Mesothelial cell of epicardium (in vitro differentiated cells): ENCODE measurements at regions not wholly inside any gene's neighbourhood (a gene's known extent, or its start where the extent isn't known, plus 50 kb on each side); places are given as distances from the start of the nearest gene placed in this dataset.

Experiments
- DNase-seq, 2 experiments: peaks; one replicate each; pipeline ENCODE4 v3.0.0; 2021; ENCODE audit warnings: low spot score in 2 of 2; ENCODE audit not compliant: unreplicated experiment in 2 of 2
- H3K27ac Mint-ChIP-seq: 2 replicates; pipeline ENCODE4 v1.8.0; 2021; ENCODE audit warnings: mixed read lengths
- H3K27me3 Mint-ChIP-seq: 2 replicates; pipeline ENCODE4 v1.8.0; 2021; ENCODE audit warnings: low read depth, mixed read lengths
- H3K36me3 Mint-ChIP-seq: 2 replicates; pipeline ENCODE4 v1.8.0; 2021; ENCODE audit warnings: mixed read lengths
- H3K4me1 Mint-ChIP-seq: 2 replicates; pipeline ENCODE4 v1.8.0; 2021; ENCODE audit warnings: mixed read lengths
- H3K4me3 Mint-ChIP-seq: 2 replicates; pipeline ENCODE4 v1.8.0; 2021; ENCODE audit warnings: mild to moderate bottlenecking, moderate library complexity, mixed read lengths
- H3K9me3 Mint-ChIP-seq: 2 replicates; pipeline ENCODE4 v1.8.0; 2021; ENCODE audit warnings: mixed read lengths
- CTCF ChIP-seq: fragments of 200-600 bp; sonication (generic); IDR thresholded peaks from one replicate; pipeline ENCODE4 v1.5.0; 2021; ENCODE audit warnings: antibody characterized with exemption; ENCODE audit not compliant: unreplicated experiment

GRCh38 chr6:21811484-21811883 lies 217.9 kb downstream of the SOX4 start:
- Mint-ChIP-seq H3K27ac (no peak overlapping the region), H3K9me3 (no peaks in the 10 kb centered on the region), H3K27me3 (no peaks in the 10 kb centered on the region), H3K4me3 (no peak overlapping the region), H3K4me1 (peaks cover 28% of the 10 kb centered on the region), H3K36me3 (peaks cover 30% of the 10 kb centered on the region)
- no peak for DNase-seq
- no peak for TF ChIP-seq CTCF

- no peaks in the 10 kb centered on the region for H3K9me3 Mint-ChIP-seq
- no peaks in the 10 kb centered on the region for H3K27me3 Mint-ChIP-seq
- TF ChIP-seq CTCF: no peak
- no peak overlapping the region for H3K4me3 Mint-ChIP-seq
- H3K27ac Mint-ChIP-seq: peak overlapping the region; percentile 76
- no peak for DNase-seq
- peaks cover 9% of the 10 kb centered on the region for H3K4me1 Mint-ChIP-seq
- H3K36me3 Mint-ChIP-seq: peaks cover 37% of the 10 kb centered on the region
These were observed 222.7 kb downstream of the SOX4 start for GRCh38 chr6:21816231-21816630.

- no peak for TF ChIP-seq CTCF
- Mint-ChIP-seq H3K27me3 (no peaks in the 10 kb centered on the region), H3K36me3 (peaks cover 11% of the 10 kb centered on the region), H3K4me3 (no peak overlapping the region), H3K4me1 (peaks cover 25% of the 10 kb centered on the region), H3K9me3 (no peaks in the 10 kb centered on the region), H3K27ac (no peak overlapping the region)
- no peak for DNase-seq
These were observed 226.9 kb downstream of the SOX4 start for GRCh38 chr6:21820442-21820841.

- peaks cover 5% of the 10 kb centered on the region for H3K36me3 Mint-ChIP-seq
- no peak overlapping the region for H3K4me3 Mint-ChIP-seq
- no peaks in the 10 kb centered on the region for H3K9me3 Mint-ChIP-seq
These were observed 229.8 kb downstream of the SOX4 start for GRCh38 chr6:21823371-21823770.

GRCh38 chr6:21824431-21825177 lies 231.1 kb downstream of the SOX4 start:
- H3K4me3 Mint-ChIP-seq: no peak overlapping the region
- TF ChIP-seq CTCF: no peak
- no peak for DNase-seq
- no peaks in the 10 kb centered on the region for H3K9me3 Mint-ChIP-seq
- peaks cover 3% of the 10 kb centered on the region for H3K36me3 Mint-ChIP-seq
- H3K27me3 Mint-ChIP-seq: no peaks in the 10 kb centered on the region
- H3K4me1 Mint-ChIP-seq: peaks cover 53% of the 10 kb centered on the region
- H3K27ac Mint-ChIP-seq: peak overlapping the region; percentile 72

More at GRCh38 chr6:21823371-21823770, 229.8 kb downstream of the SOX4 start:
- Mint-ChIP-seq H3K27me3 (no peaks in the 10 kb centered on the region), H3K4me1 (peaks cover 41% of the 10 kb centered on the region), H3K27ac (peak overlapping the region; percentile 52)
- DNase-seq: no peak
- no peak for TF ChIP-seq CTCF
